Lower leg skin (tissue), 3 donors: ENCODE measurements at regions not wholly inside any gene's neighbourhood (a gene's known extent, or its start where the extent isn't known, plus 50 kb on each side); places are given as distances from the start of the nearest gene placed in this dataset.

Source experiments
- CTCF ChIP-seq, 3 donors: fragments of 450-650 bp; IDR thresholded peaks; one replicate each; pipeline ENCODE4 v1.5.1; 2016; ENCODE audit warnings: antibody characterized with exemption in 3 of 3, mild to moderate bottlenecking in 3 of 3, moderate library complexity in 2 of 3
- POLR2A ChIP-seq, 2 donors: fragments of 450-650 bp; IDR thresholded peaks; one replicate each; pipeline ENCODE4 v1.6.1; 2016 to 2017; ENCODE audit warnings: antibody characterized with exemption in 2 of 2, mild to moderate bottlenecking in 1 of 2, moderate library complexity in 1 of 2

GRCh38 chr2:176683618-176684111 lies 414.4 kb downstream of the MTX2 start:
- no peak for TF ChIP-seq CTCF (IDR thresholded peaks at IDR 0.05)
- no peak for TF ChIP-seq POLR2A (IDR thresholded peaks at IDR 0.05)
